Urothelium cell line (cell line): ENCODE measurements at regions not wholly inside any gene's neighbourhood (a gene's known extent, or its start where the extent isn't known, plus 50 kb on each side); places are given as distances from the start of the nearest gene placed in this dataset.
"Not testable (repeated sequence)": the region's sequence is repeated elsewhere in the genome, so short reads cannot be mapped to it uniquely, and the experiment has no call there.

ENCODE experiments used
- DNase-seq: peaks from one replicate; pipeline ENCODE4 v3.0.0; 2011; ENCODE audit warnings: low spot score, mixed read lengths
- FAIRE-seq: peaks from 2 replicates; lab custom pipeline; 2011; peaks lifted over from hg19 to GRCh38; lab: Jason Lieb, UNC

- DNase-seq (no peak), FAIRE-seq (no peak)
Observed at GRCh38 chr4:29867412-29867811, 852.8 kb upstream of the PCDH7 start.

- no peak for FAIRE-seq
- DNase-seq: no peak
Observed at GRCh38 chr4:29900336-29900735, 819.8 kb upstream of the PCDH7 start.

GRCh38 chr4:29908276-29908675 lies 811.9 kb upstream of the PCDH7 start:
- FAIRE-seq: no peak
- no peak for DNase-seq

DNA sequence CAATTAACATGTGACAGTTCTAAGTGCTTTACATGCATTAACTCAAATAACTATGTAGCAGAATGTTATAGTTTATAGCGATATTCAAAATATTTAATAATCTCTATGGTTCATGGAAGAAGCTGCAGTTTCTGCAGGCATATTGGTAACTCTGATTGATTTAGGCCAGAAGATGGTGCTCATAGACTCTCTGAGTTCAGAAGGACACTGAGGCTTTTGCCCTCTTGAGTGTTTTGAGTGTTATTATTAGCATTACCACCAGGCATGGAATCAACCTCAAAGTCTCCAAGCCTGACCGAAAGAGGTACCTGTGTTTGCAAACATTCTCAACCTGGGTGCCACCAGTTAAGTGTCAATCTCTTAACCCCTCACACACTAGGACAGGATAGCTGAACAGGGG lies 792.3 kb upstream of the PCDH7 start:
- no peak for FAIRE-seq
- DNase-seq: no peak

DNA sequence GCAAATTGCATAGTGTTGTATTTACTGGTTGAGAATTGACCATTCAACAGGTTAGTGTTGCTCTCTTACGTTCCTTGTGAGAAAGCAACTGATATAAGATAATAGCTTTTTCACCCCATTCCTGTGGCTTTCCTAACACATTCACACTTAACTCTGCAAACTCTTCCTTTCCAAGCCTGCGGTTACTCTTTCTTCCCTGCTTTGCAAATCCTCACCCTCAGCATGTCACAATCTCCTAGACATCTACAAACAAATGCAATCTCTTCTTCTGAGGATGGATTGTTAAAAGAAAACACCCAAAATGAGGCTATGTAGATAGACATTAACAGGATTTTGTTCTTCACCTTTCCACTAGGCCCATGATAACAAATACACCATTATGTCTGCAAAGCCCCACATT lies 771.7 kb upstream of the PCDH7 start:
- FAIRE-seq (no peak), DNase-seq (no peak)

DNA sequence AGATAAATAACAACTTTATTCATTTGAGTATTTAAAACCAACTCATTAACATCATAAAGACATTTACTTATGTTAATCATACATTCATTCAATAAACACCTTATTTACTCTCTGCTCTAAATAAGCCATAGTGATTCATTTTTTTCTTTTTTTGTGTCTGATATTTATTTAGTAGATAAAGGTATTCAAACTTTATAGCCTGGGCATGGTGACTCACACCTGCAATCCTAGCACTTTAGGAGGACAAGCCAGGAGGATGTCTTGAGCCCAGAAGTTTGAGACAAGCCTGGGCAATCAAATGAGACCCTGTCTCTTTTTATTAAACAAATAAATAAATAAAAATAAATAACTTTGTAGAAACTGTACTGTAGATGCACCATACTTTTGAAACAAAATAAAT lies 771.3 kb upstream of the PCDH7 start:
- DNase-seq: no peak
- no peak for FAIRE-seq

- no peak for FAIRE-seq
- no peak for DNase-seq
Observed at GRCh38 chr4:29966386-29966785, 753.8 kb upstream of the PCDH7 start.

- peak; percentile 5 for DNase-seq
- FAIRE-seq: no peak
Observed at GRCh38 chr4:29970626-29971025, 749.5 kb upstream of the PCDH7 start.

- FAIRE-seq (no peak), DNase-seq (no peak)
Observed at GRCh38 chr4:29972121-29972520, 748.0 kb upstream of the PCDH7 start.

DNA sequence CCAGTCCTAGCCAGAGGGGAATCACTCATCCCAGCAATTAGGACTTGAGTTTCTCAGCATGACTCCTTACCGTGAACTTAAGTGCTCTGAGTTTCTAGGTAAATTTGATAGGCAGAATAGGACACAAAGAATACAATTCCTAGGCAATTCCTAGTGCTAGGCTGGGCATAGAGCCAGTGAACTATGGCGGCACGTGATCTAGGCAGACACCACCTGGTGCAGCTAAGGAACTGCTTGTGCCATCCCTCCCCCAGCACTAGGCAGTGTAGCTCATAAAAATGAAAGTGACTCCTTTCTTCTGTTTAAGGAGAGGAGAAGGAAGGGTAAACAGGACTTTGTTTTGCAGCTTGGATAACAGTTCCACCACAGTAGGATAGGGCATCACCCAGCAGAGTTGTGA lies 736.3 kb upstream of the PCDH7 start:
- DNase-seq (no peak), FAIRE-seq (no peak)

DNA sequence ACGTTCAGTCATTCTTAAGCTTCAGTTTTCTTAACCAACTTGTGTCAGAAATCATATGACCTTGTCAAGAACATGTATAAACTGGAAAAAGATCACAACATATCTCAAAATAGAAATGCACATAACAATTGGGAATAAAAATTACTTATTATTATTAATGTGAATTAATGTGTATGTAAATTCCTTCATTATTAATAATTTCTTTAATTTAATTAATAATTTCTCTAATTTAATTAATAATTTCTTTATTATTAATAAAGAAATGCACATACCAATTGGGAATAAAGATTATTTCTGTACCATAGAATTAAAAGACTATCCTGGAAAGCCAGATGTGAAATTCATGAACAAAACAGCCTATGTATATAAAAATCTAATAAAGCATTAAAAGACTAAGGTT lies 718.5 kb upstream of the PCDH7 start:
- FAIRE-seq (no peak), DNase-seq (no peak)

- FAIRE-seq: no peak
- no peak for DNase-seq
Observed at GRCh38 chr4:30002341-30002740, 717.8 kb upstream of the PCDH7 start.

DNA sequence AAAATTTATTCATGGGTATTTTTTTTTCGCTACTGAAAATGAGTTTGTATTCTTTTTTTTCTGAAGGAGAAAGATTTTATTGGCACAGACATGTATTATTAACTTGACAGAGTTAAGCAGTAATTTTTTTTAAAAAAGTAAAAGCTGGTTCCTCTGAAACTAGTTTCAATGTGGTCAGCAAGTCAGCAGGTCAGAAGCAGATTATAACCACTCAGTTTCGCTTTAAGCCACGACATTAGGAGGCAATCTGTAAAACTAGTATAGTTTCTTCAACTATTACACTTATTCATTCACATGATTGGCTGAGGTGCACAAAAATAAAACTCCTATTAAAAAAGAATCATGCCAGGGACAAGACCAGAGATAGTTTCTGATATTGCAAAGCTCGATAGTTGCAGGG lies 714.2 kb upstream of the PCDH7 start:
- no peak for FAIRE-seq
- no peak for DNase-seq

DNA sequence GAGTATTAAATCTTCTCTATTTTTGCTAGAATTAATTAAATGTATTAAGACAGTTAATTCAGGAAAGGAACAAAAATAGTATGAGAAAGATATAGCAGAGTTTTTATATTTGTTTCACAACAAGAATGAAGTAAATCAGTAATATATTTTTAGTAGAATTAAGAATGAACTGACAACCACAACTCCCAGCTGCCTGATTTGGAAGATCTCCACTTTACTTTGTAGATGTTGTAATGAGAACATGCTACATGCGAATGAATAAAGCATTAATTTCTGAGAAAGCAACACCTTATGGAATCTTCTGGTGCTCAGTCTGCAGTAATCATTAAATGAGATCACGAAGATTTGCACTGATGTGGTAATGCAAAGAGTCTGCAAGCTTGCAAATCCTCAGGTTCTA lies 695.6 kb upstream of the PCDH7 start:
- FAIRE-seq (no peak), DNase-seq (no peak)

DNA sequence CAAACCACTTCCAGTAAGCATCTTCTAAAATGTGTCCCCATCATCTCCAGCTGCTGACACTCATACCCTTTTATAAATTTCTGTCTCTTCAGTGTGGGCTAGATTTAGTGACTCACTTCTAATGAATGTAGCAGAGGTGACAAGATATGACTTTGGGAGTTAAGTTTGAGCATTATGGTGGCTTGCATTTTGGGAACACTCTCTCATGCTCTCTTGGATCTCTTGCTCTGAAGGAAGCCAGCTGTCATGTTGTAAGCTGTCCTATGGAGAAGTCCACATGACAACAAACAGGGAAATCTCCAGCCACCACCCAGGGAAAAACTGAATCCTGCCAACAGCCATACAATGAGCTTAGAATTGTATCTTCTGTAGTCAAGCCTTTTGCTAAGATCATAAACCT lies 691.3 kb upstream of the PCDH7 start:
- FAIRE-seq (no peak), DNase-seq (no peak)

GRCh38 chr4:30056016-30056766 lies 664.0 kb upstream of the PCDH7 start:
- no peak for FAIRE-seq
- DNase-seq: no peak

DNA sequence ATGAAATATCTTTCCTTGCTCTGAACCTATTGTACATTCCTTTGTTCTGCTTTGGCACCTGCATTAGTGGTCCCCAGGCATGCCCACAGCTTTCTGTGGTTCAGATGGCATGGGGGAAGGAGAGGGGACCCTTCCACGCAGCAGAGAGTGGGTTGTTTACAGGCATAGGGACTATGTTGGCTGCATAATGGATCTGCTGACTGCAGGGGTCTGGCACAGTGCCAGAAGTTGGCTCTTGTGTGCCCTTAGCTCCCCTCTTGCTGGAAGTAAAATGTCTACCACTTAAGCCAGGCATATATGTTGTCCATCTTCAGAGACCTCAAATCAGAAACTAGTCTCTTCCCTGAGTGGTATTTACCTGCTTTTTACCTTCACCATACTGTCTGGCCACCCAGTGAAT lies 651.9 kb upstream of the PCDH7 start:
- DNase-seq: no peak
- FAIRE-seq: no peak

DNA sequence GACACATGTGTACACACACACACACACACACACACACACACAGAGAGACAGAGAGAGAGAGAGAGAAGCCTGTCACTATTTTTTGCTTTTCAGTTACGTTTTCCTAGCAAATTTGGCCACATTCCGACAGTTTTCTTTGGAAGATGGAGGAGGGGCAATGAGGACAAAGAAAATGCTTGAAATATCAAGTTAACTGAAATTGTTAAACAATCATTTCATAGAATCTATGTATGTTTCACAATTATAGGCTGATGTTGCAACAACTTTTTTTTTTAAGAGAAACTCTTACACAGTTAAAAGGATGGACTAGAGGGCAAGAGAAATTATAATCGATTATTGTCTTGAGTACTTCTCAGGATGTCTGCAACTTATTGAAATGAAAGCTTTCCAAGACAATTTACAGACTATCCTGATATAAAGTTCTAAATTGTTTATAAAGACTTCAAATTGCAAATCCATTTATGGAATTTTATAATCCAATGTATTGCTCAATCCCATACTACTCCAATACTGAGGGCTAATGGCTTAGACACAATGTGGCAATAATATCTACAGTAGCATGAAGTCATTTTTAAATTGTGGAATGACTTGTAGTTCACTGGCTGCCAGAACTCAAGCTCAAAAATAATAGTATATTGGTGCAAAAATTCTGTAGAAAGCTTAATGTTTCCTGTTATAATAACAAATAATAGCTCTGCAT lies 647.0 kb upstream of the PCDH7 start:
- FAIRE-seq (no peak), DNase-seq (no peak)

DNA sequence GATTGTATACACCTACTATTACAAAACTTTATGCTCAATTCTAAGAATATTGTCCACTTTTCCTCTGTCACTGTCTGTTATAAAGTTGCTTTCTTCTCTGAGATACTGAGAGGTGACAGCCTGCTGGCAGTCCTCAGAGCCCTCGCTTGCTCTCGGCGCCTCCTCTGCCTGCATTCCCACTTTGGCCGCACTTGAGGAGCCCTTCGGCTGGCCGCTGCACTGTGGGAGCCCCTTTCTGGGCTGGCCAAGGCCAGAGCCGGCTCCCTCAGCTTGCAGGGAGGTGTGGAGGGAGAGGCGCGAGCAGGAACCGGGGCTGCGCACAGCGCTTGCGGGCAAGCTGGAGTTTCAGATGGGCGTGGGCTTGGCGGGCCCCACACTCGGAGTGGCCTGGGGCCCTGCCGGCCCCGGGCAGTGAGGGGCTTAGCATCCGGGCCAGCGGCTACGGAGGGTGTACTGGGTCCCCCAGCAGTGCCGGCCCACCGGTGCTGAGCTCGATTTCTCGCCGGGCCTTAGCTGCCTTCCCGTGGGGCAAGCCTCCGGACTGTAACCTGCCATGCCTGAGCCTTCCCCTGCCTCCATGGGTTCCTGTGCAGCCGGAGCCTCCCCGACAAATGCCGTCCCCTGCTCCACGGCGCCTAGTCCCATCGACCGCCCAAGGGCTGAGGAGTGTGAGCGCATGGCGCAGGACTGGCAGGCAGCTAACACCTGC lies 627.6 kb upstream of the PCDH7 start:
- not testable (repeated sequence) for FAIRE-seq, DNase-seq

GRCh38 chr4:30094887-30095286 lies 625.3 kb upstream of the PCDH7 start:
- no peak for FAIRE-seq
- DNase-seq: no peak

DNA sequence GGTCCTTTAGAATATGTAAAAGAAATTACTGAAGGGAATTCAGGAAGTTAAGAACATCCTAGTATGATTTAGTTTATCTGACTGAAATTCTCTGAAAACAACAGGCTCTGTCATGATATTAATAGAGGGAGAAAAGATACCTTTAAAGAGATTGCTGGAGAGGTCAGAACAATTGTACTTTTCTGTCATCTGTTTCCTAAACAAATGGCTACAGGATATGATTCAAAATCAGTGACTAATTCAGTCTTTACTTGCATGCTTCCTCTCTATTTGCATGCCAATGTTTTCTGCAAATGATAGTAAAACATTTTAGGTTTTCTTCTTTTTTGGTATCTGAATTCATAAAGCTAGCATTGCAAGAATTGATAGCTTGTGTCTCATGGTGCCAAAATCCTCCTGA lies 616.7 kb upstream of the PCDH7 start:
- FAIRE-seq: no peak
- DNase-seq: no peak

- no peak for FAIRE-seq
Observed at GRCh38 chr4:30116401-30116800, 603.8 kb upstream of the PCDH7 start.

More at GRCh38 chr4:30116401-30116800, 603.8 kb upstream of the PCDH7 start:
- no peak for DNase-seq
